ENCODE measurements at regions not wholly inside any gene's neighbourhood (a gene's known extent, or its start where the extent isn't known, plus 50 kb on each side); places are given as distances from the start of the nearest gene placed in this dataset.

DNA sequence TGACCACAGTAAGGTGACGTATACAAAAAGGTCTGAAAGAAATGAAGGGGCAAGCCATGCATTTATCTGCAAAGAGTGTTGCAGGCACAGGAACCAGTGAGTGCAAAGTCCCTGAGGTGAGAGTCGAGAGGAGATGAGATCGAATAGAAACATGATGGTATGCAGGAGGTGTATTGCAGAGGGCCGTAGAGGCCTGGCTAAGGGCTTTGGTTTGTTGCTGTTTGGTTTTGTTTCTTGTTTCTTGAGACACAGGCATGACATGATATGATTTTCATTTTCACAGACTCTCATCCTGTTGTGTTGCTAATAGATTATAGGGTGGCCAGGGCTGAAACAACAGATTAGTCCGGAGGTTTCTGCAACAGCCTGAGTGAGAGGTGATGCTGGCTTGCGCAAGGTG is 80.4 kb downstream of the HSPH1 start:
- DNase-seq (ENCODE audit: low spot score) (no peak), ATAC-seq (ENCODE audit: low FRiP score) (no peak)
- TF ChIP-seq CTCF (IDR thresholded peaks at IDR 0.05), result no peak

GRCh38 chr13:31074756-31075155 is 86.9 kb downstream of the HSPH1 start:
- DNase-seq (ENCODE audit: low spot score) (no peak), ATAC-seq (ENCODE audit: low FRiP score) (no peak)
- TF ChIP-seq CTCF (IDR thresholded peaks at IDR 0.05), result no peak

GRCh38 chr13:31073859-31074718 is 87.6 kb downstream of the HSPH1 start:
- no peak for TF ChIP-seq CTCF (IDR thresholded peaks at IDR 0.05)
- DNase-seq (ENCODE audit: low spot score) (no peak), ATAC-seq (ENCODE audit: low FRiP score) (peak; percentile 60)

- DNase-seq (ENCODE audit: low spot score), result no peak
- no peak for ATAC-seq (ENCODE audit: low FRiP score)
- TF ChIP-seq CTCF (IDR thresholded peaks at IDR 0.05), result no peak
These were observed 89.7 kb downstream of the HSPH1 start for GRCh38 chr13:31072041-31072440.

DNA sequence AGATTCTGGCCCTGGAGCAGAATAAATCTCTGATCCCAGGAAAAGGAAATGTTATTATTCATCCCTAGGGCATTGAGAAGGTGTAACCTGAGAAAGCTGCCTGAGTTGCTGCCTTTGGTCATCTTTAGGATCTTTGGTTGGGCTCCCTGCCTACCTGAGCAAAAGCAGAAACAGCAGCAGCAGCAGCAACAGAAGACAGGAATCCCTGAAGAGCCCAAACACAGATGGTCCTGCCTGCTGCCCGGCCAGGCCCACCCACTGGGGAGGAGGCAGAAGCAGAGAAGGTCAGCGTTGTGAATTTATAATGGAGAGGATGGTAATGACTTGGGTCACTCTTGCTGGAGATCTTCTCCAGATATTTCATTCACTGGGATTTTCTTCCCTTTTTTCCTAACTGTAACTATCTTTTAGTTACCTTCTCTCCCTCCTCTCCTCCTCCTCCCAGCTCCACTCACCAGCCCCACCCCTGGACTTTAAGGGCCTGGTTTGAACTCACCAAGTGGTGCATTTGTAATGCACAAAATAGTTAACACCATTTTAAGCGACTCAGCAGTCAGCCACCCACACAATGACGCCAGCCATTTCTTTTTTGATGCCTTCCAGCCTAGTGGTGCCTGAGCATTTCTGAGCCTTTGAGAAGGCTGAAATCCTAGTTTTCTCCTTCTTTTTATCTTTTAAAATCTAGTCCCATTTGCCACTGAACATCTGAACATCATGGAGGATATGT is 91.7 kb downstream of the HSPH1 start:
- ATAC-seq (ENCODE audit: low FRiP score) (no peak), DNase-seq (ENCODE audit: low spot score) (no peak)
- TF ChIP-seq CTCF (IDR thresholded peaks at IDR 0.05), result no peak

- ATAC-seq (ENCODE audit: low FRiP score) (no peak), DNase-seq (ENCODE audit: low spot score) (no peak)
- no peak for TF ChIP-seq CTCF (IDR thresholded peaks at IDR 0.05)
These were observed 93.6 kb downstream of the HSPH1 start for GRCh38 chr13:31068119-31068423.
